ENCODE measurements at regions not wholly inside any gene's neighbourhood (a gene's known extent, or its start where the extent isn't known, plus 50 kb on each side); places are given as distances from the start of the nearest gene placed in this dataset.

- TF ChIP-seq CTCF (IDR thresholded peaks at IDR 0.05; ENCODE audit: poor library complexity, severe bottlenecking) (no peak), TAF1 (IDR thresholded peaks at IDR 0.05; ENCODE audit: low read depth) (no peak), MXI1 (conservative IDR thresholded peaks at IDR 0.05; ENCODE audit: poor library complexity, severe bottlenecking) (no peak), EZH2 (IDR thresholded peaks at IDR 0.05; ENCODE audit: borderline replicate concordance, insufficient read depth, low read length, poor library complexity, severe bottlenecking) (no peak), POLR2AphosphoS5 (IDR thresholded peaks at IDR 0.05) (no peak), REST (IDR thresholded peaks at IDR 0.05; ENCODE audit: borderline replicate concordance) (no peak)
These were observed 213.2 kb upstream of the UGT8 start for GRCh38 chr4:114385195-114385985.
